ENCODE measurements at regions not wholly inside any gene's neighbourhood (a gene's known extent, or its start where the extent isn't known, plus 50 kb on each side); places are given as distances from the start of the nearest gene placed in this dataset.
A peak's percentile ranks its signal among the peaks of the same experiment; 100 is the strongest.

- TF ChIP-seq CTCF (IDR thresholded peaks at IDR 0.05), result no peak
Measured at GRCh38 chr2:94939349-94939748, 68.1 kb downstream of the TEKT4 start.

- TF ChIP-seq CTCF (IDR thresholded peaks at IDR 0.05), result no peak
Measured at GRCh38 chr2:94947097-94948016, 76.1 kb downstream of the TEKT4 start.

GRCh38 chr2:94955702-94956101, 69.8 kb upstream of the MAL start:
- no peak for TF ChIP-seq CTCF (IDR thresholded peaks at IDR 0.05)

- peak; percentile 86 for TF ChIP-seq CTCF (IDR thresholded peaks at IDR 0.05)
Measured at GRCh38 chr2:94956797-94957391, 68.6 kb upstream of the MAL start.

- TF ChIP-seq CTCF (IDR thresholded peaks at IDR 0.05), result no peak
Measured at GRCh38 chr2:94958245-94958644, 67.3 kb upstream of the MAL start.

GRCh38 chr2:94960266-94960665, 65.2 kb upstream of the MAL start:
- no peak for TF ChIP-seq CTCF (IDR thresholded peaks at IDR 0.05)

- TF ChIP-seq CTCF (IDR thresholded peaks at IDR 0.05), result no peak
Measured at GRCh38 chr2:94960751-94961150, 64.8 kb upstream of the MAL start.
